Stimulated activated CD4-positive, alpha-beta T cell treated with anti-CD3 and anti-CD28 coated beads, Interleukin-2, amount 100 ng/mL, for 24 hours (primary cell): ENCODE measurements at regions not wholly inside any gene's neighbourhood (a gene's known extent, or its start where the extent isn't known, plus 50 kb on each side); places are given as distances from the start of the nearest gene placed in this dataset.
"Not testable (repeated sequence)": the region's sequence is repeated elsewhere in the genome, so short reads cannot be mapped to it uniquely, and the experiment has no call there.

ENCODE experiments used
- DNase-seq, 2 donors: peaks; one replicate each; pipeline ENCODE4 v3.0.0-alpha.2; 2020

DNA sequence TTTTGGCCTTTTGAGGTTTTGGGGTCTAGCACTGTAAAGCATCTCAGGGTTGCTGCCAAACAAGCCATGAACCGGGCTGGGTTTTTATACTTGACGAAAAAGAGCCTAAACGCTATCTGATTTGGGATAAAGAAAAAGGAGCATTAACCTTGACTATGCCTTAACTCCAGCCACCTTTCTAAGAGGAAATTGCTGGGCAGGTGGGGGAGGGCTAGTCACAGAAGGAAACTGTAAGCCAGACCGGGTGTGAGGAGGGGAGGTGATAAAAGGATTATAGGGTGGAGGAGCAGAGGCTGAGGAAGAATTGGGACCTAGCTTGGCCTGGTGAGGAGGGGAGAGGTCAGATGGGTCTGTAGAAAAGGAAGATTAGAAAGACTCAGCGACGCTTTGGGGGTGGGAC lies 335.2 kb upstream of the HTR1E start:
- not testable (repeated sequence) for DNase-seq

DNA sequence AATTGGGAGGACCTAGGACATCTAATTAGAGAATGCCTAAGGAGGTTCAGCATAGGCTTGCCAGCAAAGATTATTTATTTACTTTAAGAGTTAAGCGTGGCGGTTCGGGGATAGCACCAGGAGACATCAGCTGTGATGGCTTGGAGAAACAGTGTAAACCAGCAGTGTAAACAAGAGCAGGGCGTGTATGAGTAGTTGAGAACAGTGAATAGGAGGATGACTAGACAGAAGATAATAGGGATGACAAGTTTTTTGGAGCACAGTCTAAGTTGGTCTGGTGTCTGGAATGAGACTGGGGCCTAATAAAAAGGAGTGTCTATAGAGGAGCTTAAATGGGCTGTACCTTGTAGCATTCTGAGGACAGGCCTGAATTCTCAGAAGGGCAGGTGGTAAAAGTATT lies 338.4 kb upstream of the HTR1E start:
- not testable (repeated sequence) for DNase-seq

DNA sequence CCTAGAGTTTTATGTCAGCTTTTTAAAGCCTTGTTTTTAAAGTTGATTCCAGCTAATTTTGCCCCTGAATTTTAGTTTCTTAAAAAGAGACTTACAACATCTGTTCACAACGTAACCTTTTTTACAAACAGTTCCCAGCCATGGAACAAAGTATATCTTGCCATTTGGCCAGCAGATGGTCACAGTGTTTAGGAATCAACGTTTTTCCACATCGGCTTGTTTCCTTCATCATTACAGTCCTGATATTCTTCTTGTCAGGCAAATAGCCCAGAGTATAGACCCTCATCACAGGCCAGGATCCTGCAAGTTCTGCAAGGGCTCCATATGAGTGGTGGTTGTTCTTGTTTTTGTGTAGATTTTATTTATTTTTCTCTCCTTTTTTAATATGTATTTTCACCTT lies 341.7 kb upstream of the HTR1E start:
- DNase-seq, result no peak

DNA sequence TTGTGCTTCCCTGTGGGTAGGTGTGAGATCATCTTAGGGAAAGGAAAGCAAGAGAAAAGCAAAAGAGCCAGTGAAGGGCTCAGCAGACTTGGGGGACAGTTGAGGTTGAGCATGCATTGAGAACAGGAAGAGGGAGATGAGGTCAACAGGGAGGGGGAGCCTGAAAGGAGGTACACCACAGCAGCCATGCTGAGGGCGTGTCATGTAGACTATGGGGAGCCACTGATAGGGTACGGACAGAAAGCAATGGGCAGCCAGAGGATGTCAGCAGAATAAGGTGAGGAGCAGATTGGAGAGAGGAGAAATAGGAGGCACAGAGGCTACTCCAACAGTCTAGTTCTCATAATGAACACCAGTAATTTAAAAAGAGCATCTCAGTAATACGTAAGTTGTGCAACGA lies 351.1 kb upstream of the HTR1E start:
- no peak for DNase-seq

DNA sequence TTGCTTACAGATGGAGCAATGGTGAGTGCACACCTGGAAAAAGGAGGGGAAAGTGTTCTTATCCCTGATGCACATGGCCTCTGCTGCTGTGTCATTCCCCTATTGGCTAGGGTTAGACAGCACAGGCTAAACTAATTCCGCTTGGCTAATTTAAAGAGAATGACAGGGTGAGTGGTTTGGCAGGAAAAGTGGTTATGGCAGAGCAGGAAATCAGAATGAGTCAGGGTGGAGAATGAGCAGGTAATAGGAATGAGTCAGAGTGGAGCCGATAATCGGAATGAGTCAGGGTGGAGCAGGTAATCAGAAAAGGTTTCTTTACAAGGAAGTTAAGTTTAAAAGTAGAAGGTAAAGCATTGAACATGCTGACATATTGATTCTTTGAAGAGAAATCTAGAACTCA lies 355.5 kb upstream of the HTR1E start:
- no peak for DNase-seq

DNA sequence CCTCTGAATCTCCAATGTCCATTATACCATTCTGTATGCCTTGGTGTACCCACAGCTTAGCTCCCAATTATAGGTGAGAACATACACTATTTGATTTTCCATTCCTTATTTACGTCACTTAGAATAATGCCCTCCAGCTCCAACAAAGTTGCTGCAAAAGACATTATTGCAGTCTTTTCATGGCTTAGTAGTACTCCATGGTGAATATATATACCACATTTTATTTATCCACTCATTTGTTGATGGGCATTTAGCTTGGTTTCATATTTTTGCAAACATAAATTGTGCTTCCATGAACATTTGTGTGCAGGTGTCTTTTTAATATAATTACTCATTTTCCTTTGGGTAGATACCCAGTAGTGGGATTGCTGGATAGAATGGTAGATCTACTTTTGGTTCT lies 374.1 kb upstream of the HTR1E start:
- no peak for DNase-seq

DNA sequence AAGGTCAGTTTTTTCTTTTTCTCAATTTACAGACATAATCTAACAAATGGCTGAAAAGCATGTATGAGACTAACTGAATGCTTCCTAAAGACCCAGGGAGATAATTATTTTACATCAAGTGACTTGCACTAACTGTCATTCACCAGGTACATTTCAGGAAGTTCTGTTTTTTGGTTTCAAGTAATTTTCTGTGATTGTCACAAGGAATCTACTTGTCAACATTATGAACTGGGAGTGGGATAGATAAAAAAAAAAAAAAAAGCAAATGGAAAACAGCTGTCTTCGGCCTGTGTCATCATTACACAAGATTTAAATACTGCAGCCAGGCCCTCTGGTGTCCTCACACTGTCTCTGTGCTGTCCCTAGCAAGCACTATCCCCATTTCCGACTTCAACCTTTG lies 379.0 kb upstream of the HTR1E start:
- DNase-seq, result no peak

DNA sequence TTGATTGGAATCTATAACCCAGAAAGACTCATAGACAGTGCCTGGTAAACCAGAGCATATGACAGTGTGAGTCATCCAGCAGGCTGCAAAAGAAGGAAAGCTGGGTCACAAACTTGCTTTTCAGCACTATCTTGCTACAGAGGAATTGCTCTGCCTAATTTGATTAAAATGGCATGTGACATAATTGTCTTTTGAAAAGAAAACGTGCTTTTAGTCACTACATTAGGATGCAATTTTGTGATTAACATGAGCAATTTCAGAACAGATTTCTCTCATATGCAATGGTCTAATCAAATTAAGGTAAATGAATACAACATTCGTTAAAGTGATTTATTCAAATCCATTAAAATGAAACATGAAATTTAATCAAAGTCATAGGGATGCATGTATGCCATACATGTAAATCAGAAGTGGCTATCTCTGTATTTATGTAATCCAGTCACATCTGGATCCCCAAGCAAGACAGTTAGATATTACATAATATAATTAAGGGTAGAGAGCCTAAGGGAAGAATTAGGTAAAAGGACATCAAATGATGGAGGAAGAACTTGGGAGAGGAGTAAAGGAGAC lies 400.0 kb upstream of the HTR1E start:
- DNase-seq, result no peak

DNA sequence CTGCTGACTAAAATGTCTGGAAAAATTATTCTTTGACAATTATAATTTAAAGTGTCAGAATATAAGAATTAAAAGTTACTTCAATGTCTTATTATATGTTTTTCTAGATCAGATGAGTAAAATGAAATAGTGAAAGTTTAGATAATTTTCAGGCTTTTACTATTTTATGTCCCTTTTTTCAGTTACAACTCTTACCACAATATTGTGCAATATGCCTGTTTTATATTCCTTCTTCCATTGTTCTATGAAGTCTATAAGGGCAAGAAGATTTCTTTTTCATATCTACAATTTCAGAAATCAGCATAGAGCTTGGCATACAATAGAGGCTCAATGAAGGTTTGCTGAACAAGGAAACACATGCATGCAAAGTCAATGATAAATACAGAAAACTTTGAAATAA lies 401.2 kb upstream of the HTR1E start:
- no peak for DNase-seq

DNA sequence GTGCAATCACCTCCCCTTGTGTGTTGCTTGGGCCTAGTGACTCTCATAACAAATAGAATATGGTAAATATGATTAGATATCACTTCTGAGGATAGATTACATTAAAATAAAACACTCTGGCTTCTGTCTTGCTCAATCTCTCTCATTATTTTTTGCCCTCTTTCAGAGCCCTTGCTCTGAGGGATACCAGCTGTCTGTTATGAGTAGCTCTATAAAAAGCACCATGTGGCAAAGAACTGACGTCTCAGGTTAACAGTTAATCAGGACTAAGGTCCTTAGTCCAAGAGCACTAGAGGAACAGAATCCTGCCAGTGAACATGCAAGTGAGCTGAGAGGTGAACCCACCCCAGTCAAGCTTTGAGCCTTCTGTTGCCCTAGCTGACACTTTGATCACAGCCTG lies 402.2 kb upstream of the HTR1E start:
- no peak for DNase-seq

DNA sequence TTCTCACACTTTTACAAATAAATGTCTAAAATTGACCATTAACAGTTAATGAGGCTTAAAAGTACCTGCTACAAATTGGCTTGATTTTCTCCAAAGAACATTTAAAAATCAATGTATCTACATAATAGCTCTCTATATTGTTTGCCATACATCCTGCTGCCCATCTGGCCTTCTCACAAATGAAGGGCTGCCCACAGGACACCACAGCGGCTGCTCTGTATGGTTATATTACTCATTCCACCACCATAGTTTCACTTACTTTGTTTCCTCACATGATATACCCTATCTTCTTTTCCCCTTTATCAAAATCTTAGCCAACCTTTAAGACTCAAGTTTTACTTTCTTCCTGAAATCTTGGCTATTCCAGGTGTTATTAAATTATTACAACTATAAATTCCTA lies 407.7 kb upstream of the HTR1E start:
- no peak for DNase-seq

DNA sequence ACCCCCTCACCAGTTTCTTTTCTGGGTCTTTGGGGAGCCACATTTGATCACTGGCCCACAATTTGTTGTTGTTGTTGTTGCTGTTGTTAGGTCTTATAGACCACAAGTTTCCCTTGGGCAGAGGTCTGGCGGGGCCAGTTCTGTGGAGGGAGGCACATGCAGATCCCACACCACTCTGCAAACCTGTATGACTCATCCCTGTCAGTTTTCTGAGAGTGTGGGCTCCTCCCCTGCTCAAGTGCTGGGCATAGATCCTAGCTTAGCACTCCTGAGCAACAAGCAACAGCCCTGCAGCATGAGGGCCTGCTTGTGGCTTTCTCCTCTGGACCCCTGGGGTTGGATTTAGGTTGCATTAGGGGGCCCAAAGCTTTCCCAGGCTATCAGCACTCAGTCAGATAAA lies 411.1 kb upstream of the HTR1E start:
- DNase-seq, result no peak

DNA sequence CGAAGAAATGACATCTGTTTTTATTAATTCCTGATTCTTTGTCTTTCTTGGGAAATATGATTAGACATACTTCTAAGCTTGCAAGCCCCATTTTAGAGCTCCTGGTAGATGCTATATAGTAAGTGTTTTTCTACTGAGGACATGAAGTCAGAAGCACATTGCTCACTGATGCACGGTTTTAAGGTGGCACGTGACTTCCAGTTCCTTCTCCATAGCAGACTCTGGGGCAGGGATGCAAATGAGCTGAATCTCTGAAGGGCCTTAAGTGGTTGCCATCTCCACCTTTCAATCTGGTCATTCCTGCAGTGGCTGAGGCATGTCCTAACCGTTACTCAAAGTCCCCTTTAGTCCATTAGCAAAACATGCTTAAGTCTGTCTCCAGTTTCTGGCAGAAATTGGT lies 421.2 kb upstream of the HTR1E start:
- DNase-seq, result no peak

DNA sequence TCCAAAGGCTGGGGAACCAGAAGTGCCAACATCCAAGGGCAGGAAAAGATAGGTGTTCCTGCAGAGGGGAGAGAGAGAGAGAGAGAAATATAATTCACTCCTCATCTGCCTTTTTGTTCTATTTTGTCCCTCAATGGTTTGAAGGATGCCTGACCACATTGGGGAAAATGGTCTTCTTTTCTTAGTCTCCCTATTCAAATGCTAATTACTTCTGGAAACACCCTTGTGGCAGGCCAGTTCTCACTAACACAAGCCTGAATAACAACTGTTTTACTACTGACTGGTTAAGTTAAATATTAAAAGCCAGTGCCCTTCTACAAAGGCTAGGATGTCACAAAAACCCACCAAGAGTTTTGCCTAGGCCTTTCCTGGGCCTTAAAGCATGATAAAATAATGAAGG lies 425.4 kb upstream of the HTR1E start:
- no peak for DNase-seq

DNA sequence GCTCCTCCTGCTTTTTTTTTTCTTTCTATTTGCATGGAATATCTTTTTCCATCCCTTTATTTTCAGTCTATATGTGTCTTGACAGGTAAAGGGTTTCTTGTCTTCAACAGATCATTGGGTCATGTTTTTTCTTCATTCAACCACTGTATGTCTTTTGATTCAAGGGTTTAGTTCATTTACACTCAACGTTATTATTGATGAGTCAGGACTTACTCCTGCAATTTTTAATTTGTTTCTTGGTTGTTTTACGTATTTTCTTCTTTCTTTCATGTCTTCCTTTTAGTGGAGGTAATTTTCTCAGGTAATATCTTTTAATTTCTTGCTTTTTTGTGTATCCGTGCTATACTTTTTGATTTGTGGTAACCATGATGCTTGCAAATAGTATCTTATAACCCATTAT lies 429.1 kb upstream of the HTR1E start:
- DNase-seq, result no peak

DNA sequence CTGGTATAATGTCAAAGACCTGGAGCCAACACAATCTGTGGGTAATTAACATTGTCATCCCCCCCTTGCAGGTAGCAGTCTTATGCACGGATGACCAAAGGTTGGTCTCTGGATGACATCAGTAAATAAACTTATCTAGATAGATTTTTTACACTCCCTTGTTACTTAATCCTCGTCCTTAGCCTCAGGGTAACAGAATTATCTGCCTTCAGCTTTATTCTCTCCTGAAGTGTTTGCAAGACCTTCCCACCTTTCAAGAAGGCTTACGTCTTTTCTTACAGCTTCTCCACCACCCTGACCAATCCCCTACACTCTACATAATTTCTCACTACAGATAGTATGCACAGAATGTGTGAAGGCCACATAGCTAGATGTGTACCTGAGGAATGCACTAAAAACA lies 434.8 kb upstream of the HTR1E start:
- no peak for DNase-seq

DNA sequence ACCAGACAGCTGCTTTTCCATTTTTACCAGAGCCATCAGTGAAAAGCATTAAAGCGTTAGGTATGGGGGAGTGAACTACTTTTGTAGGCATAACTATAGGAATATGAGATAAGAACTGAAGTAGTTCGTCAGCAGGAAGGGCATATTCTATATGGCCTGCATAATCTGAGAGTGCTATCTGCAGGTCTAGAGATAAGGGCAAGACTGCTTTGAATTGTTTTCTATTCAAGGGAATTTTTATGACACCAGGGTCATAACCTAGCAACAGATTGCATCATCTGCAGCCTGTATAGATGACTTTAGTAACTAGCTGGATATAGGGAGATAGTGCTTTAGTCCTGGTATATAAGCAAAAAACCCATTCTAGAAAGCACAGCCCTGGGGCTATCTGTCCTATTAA lies 437.3 kb upstream of the HTR1E start:
- no peak for DNase-seq

DNA sequence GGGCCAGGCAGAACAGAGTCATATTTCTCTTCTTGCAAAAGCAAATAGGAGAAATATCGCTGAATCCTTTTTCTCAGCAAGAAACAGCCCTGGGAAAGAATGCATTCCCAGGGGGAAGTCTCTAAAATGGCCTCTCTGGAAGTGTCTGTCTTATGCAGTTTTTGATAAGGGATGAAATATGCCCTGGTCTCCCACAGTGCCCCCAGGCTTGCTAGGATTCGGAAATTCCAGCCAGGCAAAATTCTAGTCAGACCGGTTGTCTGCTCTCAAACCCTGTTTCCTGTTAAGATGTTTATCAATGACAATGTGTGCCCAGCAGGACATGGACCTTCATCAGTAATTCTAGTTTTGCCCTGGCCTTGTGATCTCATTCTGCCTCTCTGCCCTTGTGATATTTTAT lies 448.3 kb upstream of the HTR1E start:
- not testable (repeated sequence) for DNase-seq

DNA sequence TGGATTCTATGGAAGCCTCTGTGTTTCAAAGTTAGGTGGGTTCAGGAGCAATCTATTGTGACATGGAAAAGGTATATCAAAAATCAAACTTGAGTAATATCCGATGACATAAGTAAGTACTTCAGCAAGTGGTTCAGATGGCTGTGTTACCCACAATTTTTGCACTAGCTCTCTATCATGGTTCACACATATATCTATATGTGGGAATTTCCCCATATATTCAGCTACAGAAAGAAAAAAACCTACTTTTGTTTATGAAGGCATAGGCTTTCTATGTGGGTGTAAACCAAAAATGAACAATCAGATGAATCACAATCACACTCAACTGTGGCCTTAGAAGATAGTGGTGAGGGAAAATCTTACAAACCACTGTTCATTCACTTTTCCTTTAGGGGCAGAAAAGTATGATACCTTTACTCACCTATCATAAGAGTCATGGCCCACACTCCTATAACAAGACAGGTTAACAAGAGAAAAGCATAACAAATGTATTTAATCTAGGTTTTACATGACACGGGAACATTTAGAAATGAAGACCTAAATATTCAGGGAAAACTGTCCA lies 449.6 kb upstream of the HTR1E start:
- DNase-seq, result no peak

DNA sequence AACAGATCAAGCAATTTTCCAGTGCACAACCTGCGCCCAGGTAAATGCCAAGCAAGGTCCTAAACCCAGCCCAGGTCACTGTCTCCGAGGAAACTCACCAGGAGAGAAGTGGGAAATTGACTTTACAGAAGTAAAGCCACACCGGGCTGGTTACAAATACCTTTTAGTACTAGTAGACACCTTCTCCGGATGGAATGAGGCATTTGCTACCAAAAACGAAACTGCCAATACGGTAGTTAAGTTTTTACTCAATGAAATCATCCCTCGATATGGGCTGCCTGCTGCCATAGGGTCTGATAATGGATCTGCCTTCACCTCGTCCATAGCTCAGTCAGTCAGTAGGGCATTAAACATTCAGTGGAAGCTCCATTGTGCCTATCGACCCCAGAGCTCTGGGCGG lies 459.0 kb upstream of the HTR1E start:
- DNase-seq, result not testable (repeated sequence)

DNA sequence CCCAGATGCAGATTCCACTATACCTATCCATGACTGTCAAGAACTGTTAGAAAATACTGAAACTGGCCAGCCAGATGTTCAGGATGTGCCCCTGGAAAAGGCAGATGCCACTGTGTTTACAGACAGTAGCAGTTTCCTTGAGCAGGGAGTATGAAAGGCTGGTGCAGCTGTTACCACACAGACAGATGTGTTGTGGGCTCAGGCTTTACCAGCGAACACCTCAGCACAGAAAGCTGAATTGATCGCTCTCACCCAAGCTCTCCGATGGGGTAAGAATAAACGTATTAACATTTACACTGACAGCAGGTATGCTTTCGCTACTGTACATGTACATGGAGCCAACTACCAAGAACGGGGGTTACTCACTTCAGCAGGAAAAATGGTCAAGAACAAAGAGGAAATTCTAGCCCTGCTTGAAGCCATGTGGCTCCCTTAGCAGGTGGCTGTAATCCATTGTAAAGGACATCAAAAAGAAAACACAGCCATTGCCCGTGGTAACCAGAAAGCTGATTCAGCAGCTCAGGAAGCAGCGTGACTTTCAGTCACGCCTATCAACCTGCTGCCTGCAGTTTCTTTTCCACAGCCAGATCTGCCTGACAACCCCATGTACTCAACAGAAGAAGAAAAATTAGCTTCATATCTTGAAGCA lies 459.7 kb upstream of the HTR1E start:
- DNase-seq, result no peak

DNA sequence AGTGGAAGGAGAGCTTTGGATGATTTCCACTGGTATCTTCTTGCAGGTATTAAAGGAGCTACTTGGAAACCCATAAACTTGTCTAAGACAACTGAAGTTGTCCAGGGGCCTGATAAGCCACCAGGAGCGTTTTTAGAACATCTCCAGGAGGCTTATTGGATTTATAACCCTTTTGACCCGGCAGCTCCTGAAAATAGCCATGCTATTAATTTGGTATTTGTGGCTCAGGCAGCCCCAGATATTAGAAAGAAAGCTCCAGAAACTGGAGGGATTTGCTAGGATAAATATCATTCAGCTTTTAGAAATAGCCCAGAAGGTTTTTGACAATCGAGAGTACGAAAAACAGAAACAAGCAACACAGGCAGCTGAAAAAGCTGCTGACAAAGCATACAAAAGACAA lies 461.0 kb upstream of the HTR1E start:
- no peak for DNase-seq

DNA sequence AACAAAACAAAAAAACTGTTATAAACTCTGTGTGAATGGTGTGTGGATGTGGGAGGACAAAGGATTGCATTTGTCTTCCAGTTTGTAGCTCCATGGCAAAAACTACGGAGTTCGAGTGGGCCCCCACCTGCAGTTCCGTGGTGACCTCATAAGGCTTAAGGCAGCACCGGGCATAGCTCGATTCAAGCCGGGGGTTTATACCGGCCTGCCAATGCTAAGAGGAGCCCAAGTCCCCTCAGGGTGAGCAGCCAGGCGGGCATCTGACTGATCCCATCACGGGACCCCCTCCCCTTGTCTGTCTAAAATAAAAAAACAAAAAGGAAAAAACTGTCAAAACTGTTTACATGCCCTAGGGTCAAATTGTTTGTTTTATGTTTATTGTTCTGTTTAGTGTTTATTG lies 463.2 kb upstream of the HTR1E start:
- DNase-seq, result no peak

DNA sequence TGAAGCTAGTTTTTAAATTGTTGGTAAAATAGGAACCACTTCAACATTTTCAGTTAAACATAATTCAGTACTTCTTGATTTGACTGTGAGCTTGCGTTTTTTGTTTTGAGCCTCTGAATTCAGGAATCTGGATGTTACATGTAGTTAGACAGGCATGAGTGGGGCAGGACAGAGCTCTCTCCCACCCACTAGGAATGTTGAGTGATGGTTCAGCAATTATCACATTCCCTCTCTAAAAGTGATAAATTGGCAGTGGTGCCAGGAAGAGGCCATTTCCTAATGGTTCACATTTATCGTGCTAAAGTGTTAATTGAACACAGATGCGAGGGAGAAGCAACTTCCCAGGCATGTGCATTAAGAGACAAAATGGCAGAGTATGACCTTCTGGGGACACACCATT lies 465.5 kb upstream of the HTR1E start:
- no peak for DNase-seq

DNA sequence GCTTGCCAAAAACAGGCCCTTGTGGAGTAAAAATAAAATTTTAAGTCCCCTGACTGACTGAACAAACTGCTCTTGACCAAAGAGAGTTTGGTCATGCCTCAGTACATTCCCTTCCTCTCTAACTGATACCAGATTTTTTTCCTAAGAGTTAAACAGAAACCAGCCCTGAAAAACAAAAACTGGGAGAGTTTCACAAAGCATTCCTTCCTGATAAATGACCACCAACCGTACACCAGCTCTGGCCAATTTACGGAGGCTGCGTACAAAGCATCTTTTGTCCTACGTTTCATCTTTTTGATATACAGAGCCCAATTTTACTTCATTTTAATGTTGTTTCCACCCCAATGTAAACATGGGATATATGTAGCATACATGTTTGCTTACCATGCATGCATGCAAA lies 477.4 kb upstream of the HTR1E start:
- DNase-seq, result no peak
